Activated CD8-positive, alpha-beta memory T cell treated with anti-CD3 and anti-CD28 coated beads for 1 hour (primary cell): ENCODE measurements at regions not wholly inside any gene's neighbourhood (a gene's known extent, or its start where the extent isn't known, plus 50 kb on each side); places are given as distances from the start of the nearest gene placed in this dataset.

ENCODE experiments used
- DNase-seq, 2 donors: peaks; one replicate each; pipeline ENCODE4 v3.0.0-alpha.2; 2020; ENCODE audit warnings: low read depth in 1 of 2; ENCODE audit errors: extremely low read depth in 1 of 2

DNA sequence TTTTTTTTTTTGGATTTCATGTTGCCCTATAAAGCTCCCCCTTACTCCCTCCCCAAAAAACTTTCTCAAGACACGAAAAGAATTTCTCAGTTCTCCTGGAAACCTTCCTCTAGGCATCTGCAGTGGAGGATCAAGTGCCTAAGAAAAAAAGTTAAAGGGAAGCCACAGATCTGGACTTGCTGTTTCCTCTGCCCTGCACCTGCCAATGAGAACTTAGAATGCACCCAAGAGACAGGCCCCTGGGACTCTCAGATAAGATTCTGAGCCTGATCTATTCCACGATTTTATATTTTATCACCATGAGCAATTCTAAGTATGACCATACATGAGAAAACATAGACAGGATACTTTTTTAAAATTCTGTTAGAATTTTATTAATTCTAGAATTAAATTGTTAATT lies 728.9 kb downstream of the BCL11B start:
- no peak for DNase-seq

GRCh38 chr14:98544174-98544573 lies 727.8 kb downstream of the BCL11B start:
- DNase-seq = no peak

DNA sequence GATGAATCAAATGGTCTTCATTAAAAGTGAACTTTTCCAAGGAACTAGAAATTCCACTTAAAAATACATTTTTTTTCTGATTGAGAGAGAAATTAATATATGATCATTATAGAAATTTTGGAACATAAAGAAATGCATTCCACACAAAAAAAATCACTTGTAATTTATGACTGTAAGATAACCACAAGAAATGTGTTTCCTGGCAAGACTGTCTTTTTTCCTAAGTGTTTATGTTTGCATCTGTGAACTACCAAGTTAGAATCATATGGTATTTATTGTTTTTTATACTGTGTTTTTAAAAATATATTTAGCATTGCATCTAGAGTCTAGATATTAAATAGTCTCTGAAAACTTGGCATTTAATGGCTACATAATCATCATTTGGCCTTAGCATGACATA lies 726.8 kb downstream of the BCL11B start:
- DNase-seq = no peak

DNA sequence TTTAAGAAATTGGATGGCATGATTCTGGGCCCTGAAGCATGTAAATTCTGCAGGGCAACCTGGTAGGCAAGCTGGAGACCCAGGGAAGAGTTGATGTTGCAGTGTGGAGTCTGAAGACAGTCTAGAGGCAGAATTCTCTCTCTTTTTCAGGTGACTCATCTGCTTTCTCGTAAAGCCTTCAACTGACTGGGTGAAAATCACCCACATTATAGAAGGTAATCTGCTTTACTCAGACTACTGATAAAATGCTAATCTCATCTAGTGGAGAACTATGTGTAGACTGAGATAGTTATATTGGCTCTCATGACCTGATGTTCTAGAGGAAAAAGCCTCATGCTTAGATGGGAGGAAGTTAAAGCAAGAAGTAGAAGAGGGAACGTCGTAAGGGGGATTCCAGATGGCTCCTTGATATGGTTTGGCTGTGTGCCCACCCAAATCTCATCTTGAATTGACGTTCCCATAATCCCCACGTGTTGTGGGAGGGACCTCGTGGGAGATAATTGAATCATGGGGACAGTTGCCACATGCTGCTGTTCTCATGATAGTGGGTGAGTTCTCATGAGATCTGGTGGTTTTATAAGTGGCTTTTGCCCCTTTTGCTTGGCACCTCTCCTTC lies 723.8 kb downstream of the BCL11B start:
- DNase-seq = no peak

DNA sequence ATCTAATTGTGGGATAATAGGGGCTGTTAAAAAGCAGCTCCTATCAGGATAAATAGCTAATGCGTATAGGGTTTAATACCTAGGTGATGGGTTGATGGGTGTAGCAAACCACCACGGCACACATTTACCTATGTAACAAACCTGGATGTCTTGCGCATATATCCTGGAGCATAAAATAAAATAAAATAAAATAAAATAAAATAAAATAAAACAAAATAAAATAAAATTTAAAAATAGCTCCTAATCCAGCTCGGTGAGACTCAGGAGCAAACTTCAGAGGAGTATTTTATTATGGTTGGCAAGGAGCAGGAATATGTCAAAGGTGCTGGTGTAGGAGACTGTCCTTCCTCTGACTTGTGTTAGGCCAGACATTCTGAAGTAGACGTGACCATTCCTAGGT lies 721.0 kb downstream of the BCL11B start:
- no peak for DNase-seq

DNA sequence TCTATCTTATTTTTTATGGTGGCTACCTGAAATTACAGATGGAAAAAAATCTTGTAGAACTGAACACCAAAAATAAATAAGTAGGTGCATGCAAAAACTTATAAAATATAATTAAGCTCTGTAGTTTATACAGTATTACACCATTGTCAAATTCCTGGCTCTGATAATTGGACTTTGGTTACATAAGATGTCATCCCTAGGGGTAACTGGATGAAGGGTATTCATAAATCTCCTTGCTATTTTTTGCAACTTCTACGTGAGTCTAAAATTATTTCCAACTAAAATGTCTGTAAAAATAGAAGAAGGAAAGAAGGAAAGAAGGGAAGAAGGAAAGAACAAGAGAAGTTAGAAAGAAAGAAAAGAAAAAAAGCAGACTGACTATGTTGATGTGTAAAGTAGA lies 716.6 kb downstream of the BCL11B start:
- DNase-seq = no peak

DNA sequence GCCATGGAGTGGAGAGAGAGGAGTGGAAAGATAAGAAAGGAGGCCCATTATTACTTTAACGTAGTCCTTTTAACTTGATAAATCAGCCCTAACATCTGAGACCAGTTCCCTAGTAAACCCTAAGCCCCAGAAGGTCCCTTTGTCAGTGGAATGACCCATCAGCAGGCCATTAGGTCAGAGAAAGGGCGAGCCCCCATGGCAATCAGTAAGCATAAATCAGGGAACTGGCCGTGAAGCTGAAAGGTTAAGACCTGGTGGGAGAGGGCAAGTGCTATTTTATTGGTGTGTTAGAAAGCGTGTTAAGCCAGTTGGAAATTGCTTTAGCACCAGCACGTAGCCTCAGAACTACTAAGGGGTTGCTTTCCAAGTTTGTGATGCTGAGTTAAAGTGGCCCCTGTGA lies 708.0 kb downstream of the BCL11B start:
- DNase-seq = no peak

GRCh38 chr14:98564541-98564940 lies 707.5 kb downstream of the BCL11B start:
- DNase-seq = no peak

DNA sequence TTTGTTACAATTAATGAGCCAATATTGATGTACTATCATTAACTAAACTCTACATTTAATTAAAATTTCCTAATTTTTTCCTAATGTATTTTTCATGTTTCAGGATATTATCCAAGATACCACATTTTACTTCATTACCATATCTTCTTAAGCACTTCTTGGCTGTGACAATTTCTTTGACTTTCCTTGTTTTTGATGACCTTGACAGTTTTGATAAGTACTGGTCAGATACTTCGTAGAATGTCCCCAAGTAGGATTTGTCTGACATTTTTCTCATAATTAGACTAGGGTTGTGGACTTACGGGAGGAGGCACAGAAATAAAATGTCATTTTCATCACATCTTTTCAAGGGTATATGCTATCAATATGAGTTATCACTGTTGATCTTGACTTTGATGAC lies 700.9 kb downstream of the BCL11B start:
- DNase-seq = no peak

DNA sequence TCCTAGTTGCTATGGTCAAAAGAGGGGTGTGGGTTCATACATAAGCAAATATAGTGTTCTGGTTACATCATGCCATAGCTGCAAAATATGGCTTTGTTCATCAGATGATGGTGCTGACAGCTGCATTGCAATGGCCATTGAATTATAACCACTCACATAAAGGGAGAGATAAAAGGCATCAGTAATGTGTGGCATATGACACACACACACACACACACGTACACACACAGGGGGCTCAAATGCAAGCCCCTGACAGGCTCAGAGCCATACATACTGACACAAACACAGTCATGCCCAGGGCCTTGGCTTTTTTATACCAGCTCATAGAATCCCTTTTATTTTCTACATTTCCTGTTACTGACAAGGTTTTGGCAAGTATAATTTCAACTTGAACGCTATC lies 698.9 kb downstream of the BCL11B start:
- DNase-seq = no peak

DNA sequence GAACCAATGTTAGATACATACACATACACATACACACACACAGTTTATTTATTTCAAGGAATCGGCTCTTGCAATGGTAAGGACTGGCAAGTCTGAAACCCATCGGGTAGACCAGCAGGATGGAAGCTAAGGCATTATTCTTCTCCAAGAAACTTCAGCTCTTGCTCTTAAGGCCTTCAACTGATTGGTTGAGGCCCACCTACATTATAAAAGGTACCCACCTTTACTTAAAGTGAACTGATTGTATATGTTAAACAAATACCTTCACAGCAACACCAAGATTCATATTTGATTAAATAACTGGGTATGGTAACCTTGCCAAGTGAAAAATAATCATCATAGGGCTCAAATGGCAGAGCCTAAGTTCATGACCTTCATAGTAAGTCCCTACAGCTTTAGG lies 695.5 kb downstream of the BCL11B start:
- DNase-seq = no peak

GRCh38 chr14:98578204-98578603 lies 693.8 kb downstream of the BCL11B start:
- DNase-seq = no peak

DNA sequence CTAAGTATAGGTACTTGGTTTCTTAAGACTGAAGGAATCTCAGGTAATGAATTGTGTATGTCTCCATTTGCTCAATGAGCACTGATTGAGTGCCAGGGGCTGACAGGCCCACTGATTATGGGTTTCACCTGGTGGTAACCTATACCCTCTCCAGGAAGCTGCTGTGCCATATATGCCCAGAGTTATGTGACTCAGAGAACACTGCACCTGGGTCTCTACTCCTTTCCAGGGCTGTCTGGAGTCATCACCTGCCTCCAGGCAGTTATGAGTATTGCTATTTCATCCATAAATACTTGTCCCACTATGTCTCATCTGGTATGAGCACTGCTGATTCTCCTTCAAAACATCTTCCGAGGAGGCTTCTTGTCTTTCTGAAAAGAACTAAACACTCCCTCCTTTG lies 692.9 kb downstream of the BCL11B start:
- no peak for DNase-seq

- no peak for DNase-seq
Observed at GRCh38 chr14:98580131-98580678, 691.8 kb downstream of the BCL11B start.

DNA sequence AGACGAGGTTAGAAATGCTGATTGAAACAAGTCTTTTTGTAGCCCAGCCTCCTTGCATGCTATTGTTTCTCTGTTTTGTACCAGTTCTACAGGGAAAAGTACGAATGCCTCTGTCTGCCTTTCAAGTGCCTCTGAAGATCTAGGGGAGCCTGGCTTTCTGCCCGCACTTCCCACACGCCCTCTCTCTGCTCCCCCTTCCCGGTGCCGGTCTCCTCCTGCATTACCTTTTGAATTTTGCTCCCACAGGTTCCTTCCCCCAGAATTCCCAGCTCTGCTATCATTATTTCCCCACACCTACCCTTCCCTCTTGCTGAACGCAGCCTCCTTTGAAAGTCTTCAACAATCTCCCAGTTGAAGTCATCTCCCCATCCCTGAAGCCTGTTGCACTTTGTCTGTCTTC lies 689.7 kb downstream of the BCL11B start:
- DNase-seq = no peak

- no peak for DNase-seq
Observed at GRCh38 chr14:98591161-98591560, 680.8 kb downstream of the BCL11B start.

GRCh38 chr14:98592611-98593170 lies 679.3 kb downstream of the BCL11B start:
- no peak for DNase-seq

- no peak for DNase-seq
Observed at GRCh38 chr14:98593361-98593761, 678.6 kb downstream of the BCL11B start.

GRCh38 chr14:98594156-98594555 lies 677.8 kb downstream of the BCL11B start:
- no peak for DNase-seq

- no peak for DNase-seq
Observed at GRCh38 chr14:98598576-98598975, 673.4 kb downstream of the BCL11B start.

DNA sequence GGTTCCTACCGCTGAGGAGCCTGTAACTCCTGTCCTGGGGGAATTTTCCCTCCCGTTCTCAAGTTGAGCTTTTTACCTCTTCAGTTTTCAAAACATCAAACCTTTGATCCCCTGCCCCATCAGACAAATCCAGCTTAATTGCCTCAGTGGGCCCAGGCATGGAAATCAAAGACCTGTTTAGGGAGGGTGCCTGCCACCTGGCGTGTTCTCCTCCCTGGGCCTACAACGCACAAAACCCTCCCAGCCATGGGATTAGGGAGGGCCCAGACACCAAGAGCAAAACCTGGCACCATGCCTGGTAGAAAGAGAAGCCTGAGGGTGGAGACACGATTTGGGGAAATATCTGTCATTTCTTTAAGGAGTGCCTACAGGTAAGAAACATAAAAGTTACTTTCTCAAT lies 672.9 kb downstream of the BCL11B start:
- no peak for DNase-seq

GRCh38 chr14:98602983-98603382 lies 669.0 kb downstream of the BCL11B start:
- no peak for DNase-seq

GRCh38 chr14:98605043-98605442 lies 667.0 kb downstream of the BCL11B start:
- no peak for DNase-seq
